ENCODE measurements at regions not wholly inside any gene's neighbourhood (a gene's known extent, or its start where the extent isn't known, plus 50 kb on each side); places are given as distances from the start of the nearest gene placed in this dataset.

DNA sequence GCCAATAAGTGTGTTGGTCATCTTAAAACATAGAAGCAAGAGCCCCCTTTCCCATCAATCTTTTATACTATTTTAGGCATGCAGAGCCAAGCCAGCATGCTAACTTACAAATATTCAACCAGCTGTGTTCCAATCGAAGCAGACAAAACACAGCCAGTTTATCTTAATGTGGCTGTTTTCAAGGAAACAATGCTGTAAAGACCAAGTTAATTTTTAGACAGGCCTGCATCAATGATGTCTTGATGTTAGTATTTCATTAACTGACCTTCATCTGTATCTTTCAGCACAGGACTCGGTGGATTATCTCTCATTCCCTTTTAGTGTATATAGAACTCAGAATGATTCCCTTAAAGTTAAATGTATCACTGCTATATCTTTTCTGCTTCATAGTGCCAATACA, 262.0 kb upstream of the ZWINT start:
- H3K27ac Mint-ChIP-seq, result peak overlapping the region; percentile 80
- Histone ChIP-seq H3K4me2 (replicated peaks; ENCODE audit: low read depth, low read length, poor library complexity, severe bottlenecking) (peak overlapping the region; percentile 66), H3K36me3 (replicated peaks in 1 of 2; ENCODE audit: control extremely low read depth in 1 of 2, control insufficient read depth in 1 of 2, extremely low read depth in 1 of 2, insufficient read depth in 2 of 2, low read length in 1 of 2) (no peaks in the 10 kb centered on the region), H3K79me2 (ENCODE audit: control insufficient read depth, insufficient read depth, low read length) (no peaks in the 10 kb centered on the region), H2AFZ (ENCODE audit: insufficient read depth, low read depth, low read length, poor library complexity, severe bottlenecking) (peak overlapping the region; percentile 59), H3K27ac (ENCODE audit: low read length in 2 of 2) (peak overlapping the region; percentile 58 to 62), H3K9ac (ENCODE audit: low read length) (peak overlapping the region; percentile 55), H3K4me3 (ENCODE audit: control extremely low read depth in 1 of 5, extremely low read depth in 1 of 5, insufficient read depth in 1 of 5, low read depth in 2 of 5, low read length in 4 of 5) (peak overlapping the region in 1 of 5 experiments; percentile 57), H3K9me3 (ENCODE audit: control extremely low read depth in 1 of 3, control insufficient read depth in 2 of 3, insufficient read depth in 1 of 3, low read length in 2 of 3) (no peaks in the 10 kb centered on the region), H3K4me1 (ENCODE audit: control insufficient read depth in 2 of 2, insufficient read depth in 2 of 2, low read length in 2 of 2) (peaks cover 13 to 22% of the 10 kb centered on the region in 2 donors), H3K27me3 (replicated peaks in 1 of 4; ENCODE audit: control extremely low read depth in 1 of 4, control insufficient read depth in 3 of 4, insufficient read depth in 4 of 4, low read length in 3 of 4) (no peaks in the 10 kb centered on the region), H4K20me1 (ENCODE audit: control insufficient read depth, insufficient read depth, low read length, poor library complexity, severe bottlenecking) (no peaks in the 10 kb centered on the region)
- no CpG with 5 or more reads among the region's 2 CpGs for WGBS (ENCODE audit: insufficient coverage)
- H3K27me3 Mint-ChIP-seq, result no peaks in the 10 kb centered on the region
- H3K4me3 Mint-ChIP-seq, result peak overlapping the region; percentile 70
- TF ChIP-seq, protein P1, sequence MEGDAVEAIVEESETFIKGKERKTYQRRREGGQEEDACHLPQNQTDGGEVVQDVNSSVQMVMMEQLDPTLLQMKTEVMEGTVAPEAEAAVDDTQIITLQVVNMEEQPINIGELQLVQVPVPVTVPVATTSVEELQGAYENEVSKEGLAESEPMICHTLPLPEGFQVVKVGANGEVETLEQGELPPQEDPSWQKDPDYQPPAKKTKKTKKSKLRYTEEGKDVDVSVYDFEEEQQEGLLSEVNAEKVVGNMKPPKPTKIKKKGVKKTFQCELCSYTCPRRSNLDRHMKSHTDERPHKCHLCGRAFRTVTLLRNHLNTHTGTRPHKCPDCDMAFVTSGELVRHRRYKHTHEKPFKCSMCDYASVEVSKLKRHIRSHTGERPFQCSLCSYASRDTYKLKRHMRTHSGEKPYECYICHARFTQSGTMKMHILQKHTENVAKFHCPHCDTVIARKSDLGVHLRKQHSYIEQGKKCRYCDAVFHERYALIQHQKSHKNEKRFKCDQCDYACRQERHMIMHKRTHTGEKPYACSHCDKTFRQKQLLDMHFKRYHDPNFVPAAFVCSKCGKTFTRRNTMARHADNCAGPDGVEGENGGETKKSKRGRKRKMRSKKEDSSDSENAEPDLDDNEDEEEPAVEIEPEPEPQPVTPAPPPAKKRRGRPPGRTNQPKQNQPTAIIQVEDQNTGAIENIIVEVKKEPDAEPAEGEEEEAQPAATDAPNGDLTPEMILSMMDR (IDR thresholded peaks at IDR 0.05), result no peak
- no peak for TF ChIP-seq EZH2 (IDR thresholded peaks at IDR 0.05; ENCODE audit: borderline replicate concordance, insufficient read depth, low read depth, low read length, poor library complexity, severe bottlenecking)
- ATAC-seq (ENCODE audit: low read depth) (no peak), DNase-seq (no peak)
- peaks cover 5% of the 10 kb centered on the region for H3K9me3 Mint-ChIP-seq (ENCODE audit: insufficient read depth)
- intact Hi-C loops (cut with micrococcal nuclease), result no loop called here
- ChIA-PET CTCF (no interaction called here), POLR2A (no interaction called here)
- peaks cover 26% of the 10 kb centered on the region for H3K4me1 Mint-ChIP-seq

DNA sequence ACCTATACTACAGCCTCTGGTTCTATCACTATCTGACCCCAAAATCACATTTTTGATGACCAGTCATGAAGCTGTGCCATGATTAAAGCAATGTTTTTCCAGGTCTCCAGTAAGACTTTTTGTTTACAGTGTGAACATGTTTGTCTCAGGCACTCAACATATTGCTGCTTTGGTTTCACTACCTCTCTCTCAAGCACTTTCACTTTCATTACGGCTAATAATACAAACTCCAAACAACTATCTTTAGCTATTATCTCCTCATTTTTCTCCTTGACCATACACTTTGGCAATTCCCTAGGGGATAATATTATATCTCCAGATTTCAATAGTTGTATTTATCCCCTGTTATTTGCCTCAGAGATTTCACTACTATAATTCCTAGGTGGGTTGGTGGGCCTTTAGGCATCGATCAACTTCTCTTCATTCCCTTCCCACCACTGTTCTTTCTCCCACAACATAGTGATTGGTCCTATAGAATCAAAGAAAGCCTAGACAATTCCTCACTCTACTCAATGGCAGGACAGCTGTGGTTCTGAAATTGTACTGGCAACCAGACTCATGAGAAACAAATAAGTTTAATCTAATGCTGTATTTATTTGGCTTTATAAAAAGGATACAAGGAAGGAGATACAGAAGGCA, 261.4 kb upstream of the ZWINT start:
- CTCF ChIA-PET, result no interaction called here
- peak overlapping the region; percentile 59 for H2AFZ ChIP-seq (ENCODE audit: insufficient read depth, low read depth, low read length, poor library complexity, severe bottlenecking)
- peaks cover 5% of the 10 kb centered on the region for H3K9me3 Mint-ChIP-seq (ENCODE audit: insufficient read depth)
- peak overlapping the region; percentile 55 for H3K9ac ChIP-seq (ENCODE audit: low read length)
- no peaks in the 10 kb centered on the region for H4K20me1 ChIP-seq (ENCODE audit: control insufficient read depth, insufficient read depth, low read length, poor library complexity, severe bottlenecking)
- H3K4me1 ChIP-seq (ENCODE audit: control insufficient read depth in 2 of 2, insufficient read depth in 2 of 2, low read length in 2 of 2), result peaks cover 13 to 22% of the 10 kb centered on the region in 2 donors
- H3K27ac Mint-ChIP-seq, result peak overlapping the region; percentile 80
- no peaks in the 10 kb centered on the region for H3K36me3 ChIP-seq (replicated peaks in 1 of 2; ENCODE audit: control extremely low read depth in 1 of 2, control insufficient read depth in 1 of 2, extremely low read depth in 1 of 2, insufficient read depth in 2 of 2, low read length in 1 of 2)
- TF ChIP-seq EZH2 (IDR thresholded peaks at IDR 0.05; ENCODE audit: borderline replicate concordance, insufficient read depth, low read depth, low read length, poor library complexity, severe bottlenecking), result no peak
- TF ChIP-seq, protein P1 (IDR thresholded peaks at IDR 0.05), result no peak
- H3K27me3 ChIP-seq (replicated peaks in 1 of 4; ENCODE audit: control extremely low read depth in 1 of 4, control insufficient read depth in 3 of 4, insufficient read depth in 4 of 4, low read length in 3 of 4), result no peaks in the 10 kb centered on the region
- intact Hi-C loops (cut with micrococcal nuclease), result loop anchor here (1.0 kb wide), 1 partner anchor 12 kb away; no protein-coding TSS in a partner anchor
- peaks cover 27% of the 10 kb centered on the region for H3K4me1 Mint-ChIP-seq
- no CpG with 5 or more reads among the region's 2 CpGs for WGBS (ENCODE audit: insufficient coverage)
- peak overlapping the region; percentile 66 for H3K4me2 ChIP-seq (replicated peaks; ENCODE audit: low read depth, low read length, poor library complexity, severe bottlenecking)
- POLR2A ChIA-PET, result no interaction called here
- peak; percentile 56 for ATAC-seq (ENCODE audit: low read depth)
- H3K27ac ChIP-seq (ENCODE audit: low read length in 2 of 2), result peak overlapping the region; percentile 58 to 62
- H3K4me3 ChIP-seq (ENCODE audit: control extremely low read depth in 1 of 5, extremely low read depth in 1 of 5, insufficient read depth in 1 of 5, low read depth in 2 of 5, low read length in 4 of 5), result peak overlapping the region in 2 of 5 experiments; percentile 12 to 57
- no peaks in the 10 kb centered on the region for H3K9me3 ChIP-seq (ENCODE audit: control extremely low read depth in 1 of 3, control insufficient read depth in 2 of 3, insufficient read depth in 1 of 3, low read length in 2 of 3)
- H3K4me3 Mint-ChIP-seq, result peak overlapping the region; percentile 70
- no peaks in the 10 kb centered on the region for H3K79me2 ChIP-seq (ENCODE audit: control insufficient read depth, insufficient read depth, low read length)
- DNase-seq, result peak; percentile 44
- no peaks in the 10 kb centered on the region for H3K27me3 Mint-ChIP-seq
